ENCODE measurements at regions not wholly inside any gene's neighbourhood (a gene's known extent, or its start where the extent isn't known, plus 50 kb on each side); places are given as distances from the start of the nearest gene placed in this dataset.

DNA sequence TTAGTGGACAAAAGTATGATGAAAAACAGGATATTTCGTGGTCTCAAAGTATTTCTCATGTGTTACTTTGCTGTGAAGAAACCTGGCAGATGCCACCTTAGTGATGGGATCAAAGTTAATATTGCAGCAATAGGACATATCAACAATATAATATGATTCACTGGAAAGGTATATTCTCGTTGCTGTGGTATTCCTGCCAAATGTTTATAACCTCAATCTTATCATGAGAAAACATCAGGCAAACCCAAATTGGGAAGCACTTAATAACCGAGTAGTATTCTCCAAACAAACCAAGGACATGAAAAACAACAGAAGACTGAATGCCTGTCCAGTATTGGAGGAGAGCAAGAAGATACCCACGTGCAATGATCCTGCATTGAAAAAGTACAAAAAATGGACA is 302.6 kb upstream of the MC4R start (continued):
- TF ChIP-seq HDAC2 (IDR thresholded peaks at IDR 0.05; ENCODE audit: borderline replicate concordance in 1 of 2, low read depth in 2 of 2, low read length in 2 of 2) (no peak), BCL11A (IDR thresholded peaks at IDR 0.05; ENCODE audit: low read depth in 2 of 2, low read length in 2 of 2) (no peak), POU5F1 (IDR thresholded peaks at IDR 0.05; ENCODE audit: low read depth, low read length) (no peak), PHF8 (conservative IDR thresholded peaks at IDR 0.05; ENCODE audit: low read depth, low read length) (no peak), POLR2A (IDR thresholded peaks at IDR 0.05; ENCODE audit: control extremely low read depth in 1 of 2, low read depth in 2 of 2, low read length in 2 of 2) (no peak), TCF12 (IDR thresholded peaks at IDR 0.05; ENCODE audit: low read depth, low read length) (no peak), SP4 (IDR thresholded peaks at IDR 0.05; ENCODE audit: low read length) (no peak)
- TF ChIP-seq, protein P1, sequence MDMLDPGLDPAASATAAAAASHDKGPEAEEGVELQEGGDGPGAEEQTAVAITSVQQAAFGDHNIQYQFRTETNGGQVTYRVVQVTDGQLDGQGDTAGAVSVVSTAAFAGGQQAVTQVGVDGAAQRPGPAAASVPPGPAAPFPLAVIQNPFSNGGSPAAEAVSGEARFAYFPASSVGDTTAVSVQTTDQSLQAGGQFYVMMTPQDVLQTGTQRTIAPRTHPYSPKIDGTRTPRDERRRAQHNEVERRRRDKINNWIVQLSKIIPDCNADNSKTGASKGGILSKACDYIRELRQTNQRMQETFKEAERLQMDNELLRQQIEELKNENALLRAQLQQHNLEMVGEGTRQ (IDR thresholded peaks at IDR 0.05; ENCODE audit: low read length), result no peak

Data from H1 (cell line).